EH (cell line): ENCODE measurements at regions not wholly inside any gene's neighbourhood (a gene's known extent, or its start where the extent isn't known, plus 50 kb on each side); places are given as distances from the start of the nearest gene placed in this dataset.
A peak's percentile ranks its signal among the peaks of the same experiment; 100 is the strongest.

Source experiments
- DNase-seq: peaks from one replicate; pipeline ENCODE4 v3.0.0-alpha.2; 2015; ENCODE audit warnings: low read depth

- no peak for DNase-seq
Measured at GRCh38 chr13:34465423-34465922, 476.6 kb upstream of the NBEA start.

- DNase-seq = no peak
Measured at GRCh38 chr13:34466301-34466700, 475.8 kb upstream of the NBEA start.

- no peak for DNase-seq
Measured at GRCh38 chr13:34467450-34468083, 474.5 kb upstream of the NBEA start.

- DNase-seq = no peak
Measured at GRCh38 chr13:34469196-34469986, 472.7 kb upstream of the NBEA start.

- DNase-seq = no peak
Measured at GRCh38 chr13:34474187-34474868, 467.7 kb upstream of the NBEA start.

- no peak for DNase-seq
Measured at GRCh38 chr13:34478376-34478775, 463.7 kb upstream of the NBEA start.

GRCh38 chr13:34502011-34502410 lies 440.1 kb upstream of the NBEA start:
- no peak for DNase-seq

- DNase-seq = no peak
Measured at GRCh38 chr13:34502621-34503020, 439.4 kb upstream of the NBEA start.

- peak; percentile 9 for DNase-seq
Measured at GRCh38 chr13:34506796-34507195, 435.3 kb upstream of the NBEA start.

- DNase-seq = peak; percentile 27
Measured at GRCh38 chr13:34507630-34508029, 434.4 kb upstream of the NBEA start.

GRCh38 chr13:34512817-34513216 lies 429.3 kb upstream of the NBEA start:
- no peak for DNase-seq

- peak; percentile 12 for DNase-seq
Measured at GRCh38 chr13:34513526-34513925, 428.5 kb upstream of the NBEA start.

- no peak for DNase-seq
Measured at GRCh38 chr13:34515201-34515600, 426.9 kb upstream of the NBEA start.

- DNase-seq = no peak
Measured at GRCh38 chr13:34521171-34521570, 420.9 kb upstream of the NBEA start.

GRCh38 chr13:34522808-34523207 lies 419.3 kb upstream of the NBEA start:
- DNase-seq = peak; percentile 46

GRCh38 chr13:34523406-34523805 lies 418.7 kb upstream of the NBEA start:
- DNase-seq = peak; percentile 25

GRCh38 chr13:34533941-34534340 lies 408.1 kb upstream of the NBEA start:
- DNase-seq = no peak

GRCh38 chr13:34542321-34542720 lies 399.7 kb upstream of the NBEA start:
- DNase-seq = no peak

GRCh38 chr13:34543836-34544235 lies 398.2 kb upstream of the NBEA start:
- no peak for DNase-seq

GRCh38 chr13:34545461-34545860 lies 396.6 kb upstream of the NBEA start:
- no peak for DNase-seq

- DNase-seq = no peak
Measured at GRCh38 chr13:34546344-34547250, 395.5 kb upstream of the NBEA start.

GRCh38 chr13:34547929-34548328 lies 394.1 kb upstream of the NBEA start:
- no peak for DNase-seq
